Lower leg skin (tissue), 3 donors: ENCODE measurements at regions not wholly inside any gene's neighbourhood (a gene's known extent, or its start where the extent isn't known, plus 50 kb on each side); places are given as distances from the start of the nearest gene placed in this dataset.

Experiments
- POLR2A ChIP-seq, 2 donors: fragments of 450-650 bp; IDR thresholded peaks; one replicate each; pipeline ENCODE4 v1.6.1; 2016 to 2017; ENCODE audit warnings: antibody characterized with exemption in 2 of 2, mild to moderate bottlenecking in 1 of 2, moderate library complexity in 1 of 2
- TF ChIP-seq, protein P1 (sequence below), 3 donors: fragments of 450-650 bp; IDR thresholded peaks; one replicate each; pipeline ENCODE4 v1.5.1; 2016; ENCODE audit warnings: antibody characterized with exemption in 3 of 3, mild to moderate bottlenecking in 3 of 3, moderate library complexity in 2 of 3

DNA sequence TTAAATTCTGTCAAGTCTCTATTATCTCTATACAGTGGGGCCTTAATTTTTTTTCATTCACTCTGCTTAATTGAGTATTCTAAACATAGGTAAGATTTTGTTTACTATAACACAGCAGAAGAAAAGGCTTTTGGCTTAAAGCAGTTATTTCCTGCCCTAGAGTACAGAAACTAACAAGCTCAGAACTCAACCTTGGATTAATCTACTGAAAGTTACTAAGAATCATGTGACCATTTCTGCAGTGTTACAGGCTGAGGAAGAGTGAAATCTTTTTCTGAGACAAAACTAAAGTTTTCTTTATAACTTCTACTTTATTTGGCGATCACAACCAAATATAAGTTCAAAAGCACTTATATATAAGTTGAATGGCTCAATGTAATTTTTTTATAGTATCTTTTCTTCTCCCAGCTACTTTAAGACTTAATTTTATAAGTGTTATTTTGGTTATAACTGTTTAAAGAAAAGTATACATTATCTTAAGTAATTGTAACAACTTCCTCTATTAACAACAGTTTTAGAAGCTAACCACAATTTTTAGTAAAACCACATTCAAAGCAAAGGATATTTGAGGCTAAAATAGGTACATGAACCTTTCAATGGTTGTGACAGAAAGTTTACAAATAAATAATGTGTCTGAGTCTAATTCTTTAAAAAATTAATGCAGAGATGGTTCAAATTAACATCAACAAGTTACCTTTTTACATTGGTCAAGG is 240.6 kb upstream of the NAALADL2 start:
- TF ChIP-seq, protein P1, sequence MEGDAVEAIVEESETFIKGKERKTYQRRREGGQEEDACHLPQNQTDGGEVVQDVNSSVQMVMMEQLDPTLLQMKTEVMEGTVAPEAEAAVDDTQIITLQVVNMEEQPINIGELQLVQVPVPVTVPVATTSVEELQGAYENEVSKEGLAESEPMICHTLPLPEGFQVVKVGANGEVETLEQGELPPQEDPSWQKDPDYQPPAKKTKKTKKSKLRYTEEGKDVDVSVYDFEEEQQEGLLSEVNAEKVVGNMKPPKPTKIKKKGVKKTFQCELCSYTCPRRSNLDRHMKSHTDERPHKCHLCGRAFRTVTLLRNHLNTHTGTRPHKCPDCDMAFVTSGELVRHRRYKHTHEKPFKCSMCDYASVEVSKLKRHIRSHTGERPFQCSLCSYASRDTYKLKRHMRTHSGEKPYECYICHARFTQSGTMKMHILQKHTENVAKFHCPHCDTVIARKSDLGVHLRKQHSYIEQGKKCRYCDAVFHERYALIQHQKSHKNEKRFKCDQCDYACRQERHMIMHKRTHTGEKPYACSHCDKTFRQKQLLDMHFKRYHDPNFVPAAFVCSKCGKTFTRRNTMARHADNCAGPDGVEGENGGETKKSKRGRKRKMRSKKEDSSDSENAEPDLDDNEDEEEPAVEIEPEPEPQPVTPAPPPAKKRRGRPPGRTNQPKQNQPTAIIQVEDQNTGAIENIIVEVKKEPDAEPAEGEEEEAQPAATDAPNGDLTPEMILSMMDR (IDR thresholded peaks at IDR 0.05): no peak
- TF ChIP-seq POLR2A (IDR thresholded peaks at IDR 0.05): no peak
